Mesendoderm (in vitro differentiated cells): ENCODE measurements at regions not wholly inside any gene's neighbourhood (a gene's known extent, or its start where the extent isn't known, plus 50 kb on each side); places are given as distances from the start of the nearest gene placed in this dataset.

Source experiments
- DNase-seq: peaks from one replicate; pipeline ENCODE4 v3.0.0; 2013
- H2AK5ac ChIP-seq: 2 replicates; pipeline ENCODE4 v1.6.1; 2013; ENCODE audit warnings: low read length, inconsistent platforms
- H2BK120ac ChIP-seq: 2 replicates; pipeline ENCODE4 v1.6.1; 2013; ENCODE audit warnings: low read depth, mild to moderate bottlenecking, low read length, moderate library complexity, mixed read lengths
- H2BK15ac ChIP-seq: replicated peaks from 2 replicates; pipeline ENCODE4 v1.6.1; 2013; ENCODE audit warnings: low read depth, mild to moderate bottlenecking, moderate library complexity
- H2BK5ac ChIP-seq: 2 replicates; pipeline ENCODE4 v1.6.1; 2013; ENCODE audit warnings: low read length, inconsistent platforms
- H3K18ac ChIP-seq: 2 replicates; pipeline ENCODE4 v1.6.1; 2013; ENCODE audit warnings: mild to moderate bottlenecking, low read length, mixed read lengths
- H3K23ac ChIP-seq: one replicate; pipeline ENCODE4 v1.6.1; 2013; ENCODE audit warnings: low read length
- H3K27ac ChIP-seq: 2 replicates; pipeline ENCODE4 v1.5.1; 2013; ENCODE audit warnings: low read depth, mild to moderate bottlenecking, inconsistent platforms, low read length, moderate library complexity
- H3K27me3 ChIP-seq: 2 replicates; pipeline ENCODE4 v1.6.1; 2013; ENCODE audit warnings: low read length, control low read depth, mild to moderate bottlenecking, inconsistent platforms; ENCODE audit not compliant: insufficient read depth, poor library complexity
- H3K36me3 ChIP-seq: 2 replicates; pipeline ENCODE4 v1.6.1; 2013; ENCODE audit warnings: low read length, inconsistent platforms; ENCODE audit not compliant: control insufficient read depth, insufficient read depth
- H3K4ac ChIP-seq: one replicate; pipeline ENCODE4 v1.6.1; 2013; ENCODE audit warnings: low read depth, mild to moderate bottlenecking, low read length, moderate library complexity
- H3K4me1 ChIP-seq: 2 replicates; pipeline ENCODE4 v1.6.1; 2013; ENCODE audit warnings: low read depth, low read length, inconsistent platforms; ENCODE audit not compliant: control insufficient read depth
- H3K4me2 ChIP-seq: 2 replicates; pipeline ENCODE4 v1.6.1; 2013; ENCODE audit warnings: low read length
- H3K4me3 ChIP-seq: 2 replicates; pipeline ENCODE4 v1.5.1; 2013; ENCODE audit warnings: mild to moderate bottlenecking, low read length
- H3K56ac ChIP-seq: one replicate; pipeline ENCODE4 v1.6.1; 2013; ENCODE audit warnings: low read length
- H3K79me1 ChIP-seq: 2 replicates; pipeline ENCODE4 v1.6.1; 2013; ENCODE audit warnings: low read length, inconsistent platforms
- H3K79me2 ChIP-seq: 2 replicates; pipeline ENCODE4 v1.6.1; 2013; ENCODE audit warnings: mild to moderate bottlenecking, low read length; ENCODE audit not compliant: control insufficient read depth, insufficient read depth
- H3K9ac ChIP-seq: 2 replicates; pipeline ENCODE4 v1.6.1; 2013; ENCODE audit warnings: low read length, inconsistent platforms
- H4K5ac ChIP-seq: one replicate; pipeline ENCODE4 v1.6.1; 2013; ENCODE audit warnings: low read length
- H4K8ac ChIP-seq: one replicate; pipeline ENCODE4 v1.6.1; 2013; ENCODE audit warnings: low read depth, mild to moderate bottlenecking, control low read depth, low read length, moderate library complexity
- WGBS: extraction: QIAGEN DNeasy Blood & Tissue Kit; methylation state at CpG from one replicate; pipeline ENCODE4 v1.1.7; 2013; ENCODE audit warnings: low lambda C conversion rate, missing lambda C conversion rate; ENCODE audit not compliant: insufficient coverage; ENCODE audit errors: extremely low coverage; 5-methylcytosine and 5-hydroxymethylcytosine counted together

DNA sequence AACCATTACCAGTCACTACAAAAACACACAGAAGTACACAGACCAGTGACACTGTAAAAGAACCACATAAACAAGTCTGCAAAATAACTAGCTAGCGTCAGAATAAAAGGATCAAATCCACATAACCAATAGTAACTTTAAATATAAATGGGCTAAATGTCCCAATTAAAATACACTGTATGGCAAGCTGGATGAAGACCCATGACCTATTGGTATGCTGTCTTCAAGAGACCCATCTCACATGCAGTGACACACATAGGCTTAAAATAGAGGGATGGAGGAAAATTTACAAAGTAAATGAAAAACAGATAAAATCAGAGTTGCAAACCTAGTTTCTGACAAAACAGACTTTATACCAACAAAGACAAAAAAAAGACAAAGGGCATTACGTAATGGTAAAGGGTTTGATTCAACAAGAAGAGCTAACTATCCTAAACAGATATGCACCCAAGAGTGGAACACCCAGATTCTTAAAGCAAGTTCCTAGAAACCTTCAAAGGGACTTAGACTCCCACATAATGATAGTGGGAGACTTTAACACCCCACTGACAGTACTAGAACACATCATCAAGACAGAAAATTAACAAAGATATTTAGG is 196.9 kb downstream of the TBX15 start:
- no peaks in the 10 kb centered on the region for H3K79me2 ChIP-seq
- no peak overlapping the region for H2AK5ac ChIP-seq
- WGBS: no CpG with 5 or more reads among the region's 2 CpGs

GRCh38 chr1:118788463-118788862 is 199.7 kb downstream of the TBX15 start:
- no peak overlapping the region for H3K4me2 ChIP-seq
- WGBS: no CpG with 5 or more reads among the region's 1 CpG

More for the DNA sequence above, 196.9 kb downstream of the TBX15 start:
- Histone ChIP-seq H3K9ac (no peak overlapping the region), H3K79me1 (no peaks in the 10 kb centered on the region), H3K56ac (no peak overlapping the region), H3K36me3 (no peaks in the 10 kb centered on the region), H3K4me3 (no peak overlapping the region), H3K4me2 (no peak overlapping the region), H2BK120ac (no peak overlapping the region), H3K27ac (no peak overlapping the region), H3K18ac (no peak overlapping the region), H4K8ac (no peak overlapping the region), H3K4me1 (no peaks in the 10 kb centered on the region), H3K4ac (no peak overlapping the region), H4K5ac (no peak overlapping the region), H2BK5ac (no peak overlapping the region), H3K27me3 (no peaks in the 10 kb centered on the region), H3K23ac (no peak overlapping the region), H2BK15ac (no peak overlapping the region)
- no peak for DNase-seq

GRCh38 chr1:118786454-118787155 is 201.5 kb downstream of the TBX15 start:
- no peak overlapping the region for H2AK5ac ChIP-seq
- no CpG with 5 or more reads among the region's 4 CpGs for WGBS
- no peaks in the 10 kb centered on the region for H3K36me3 ChIP-seq
- H3K9ac ChIP-seq: no peak overlapping the region
- H3K27ac ChIP-seq: no peak overlapping the region
- no peaks in the 10 kb centered on the region for H3K4me1 ChIP-seq
- no peaks in the 10 kb centered on the region for H3K79me1 ChIP-seq
- H3K23ac ChIP-seq: no peak overlapping the region
- no peak overlapping the region for H3K4ac ChIP-seq
- DNase-seq: peak; percentile 6
- no peak overlapping the region for H2BK5ac ChIP-seq
- no peaks in the 10 kb centered on the region for H3K27me3 ChIP-seq
- no peak overlapping the region for H3K18ac ChIP-seq
- no peak overlapping the region for H3K56ac ChIP-seq
- H4K8ac ChIP-seq: no peak overlapping the region
- H3K4me2 ChIP-seq: no peak overlapping the region
- no peak overlapping the region for H2BK120ac ChIP-seq
- H2BK15ac ChIP-seq: no peak overlapping the region
- H3K4me3 ChIP-seq: no peak overlapping the region
- H3K79me2 ChIP-seq: no peaks in the 10 kb centered on the region
- H4K5ac ChIP-seq: no peak overlapping the region

More at GRCh38 chr1:118788463-118788862, 199.7 kb downstream of the TBX15 start:
- no peak for DNase-seq
- H3K23ac ChIP-seq: no peak overlapping the region
- no peaks in the 10 kb centered on the region for H3K79me1 ChIP-seq
- H3K4me1 ChIP-seq: no peaks in the 10 kb centered on the region
- no peak overlapping the region for H3K18ac ChIP-seq
- H3K27ac ChIP-seq: no peak overlapping the region
- no peak overlapping the region for H3K9ac ChIP-seq
- H4K8ac ChIP-seq: no peak overlapping the region
- no peaks in the 10 kb centered on the region for H3K36me3 ChIP-seq
- H2BK120ac ChIP-seq: no peak overlapping the region
- H3K56ac ChIP-seq: no peak overlapping the region
- no peak overlapping the region for H2BK15ac ChIP-seq
- H2AK5ac ChIP-seq: no peak overlapping the region
- H2BK5ac ChIP-seq: no peak overlapping the region
- no peaks in the 10 kb centered on the region for H3K79me2 ChIP-seq
- no peak overlapping the region for H3K4me3 ChIP-seq
- H4K5ac ChIP-seq: no peak overlapping the region
- H3K4ac ChIP-seq: no peak overlapping the region
- H3K27me3 ChIP-seq: no peaks in the 10 kb centered on the region

DNA sequence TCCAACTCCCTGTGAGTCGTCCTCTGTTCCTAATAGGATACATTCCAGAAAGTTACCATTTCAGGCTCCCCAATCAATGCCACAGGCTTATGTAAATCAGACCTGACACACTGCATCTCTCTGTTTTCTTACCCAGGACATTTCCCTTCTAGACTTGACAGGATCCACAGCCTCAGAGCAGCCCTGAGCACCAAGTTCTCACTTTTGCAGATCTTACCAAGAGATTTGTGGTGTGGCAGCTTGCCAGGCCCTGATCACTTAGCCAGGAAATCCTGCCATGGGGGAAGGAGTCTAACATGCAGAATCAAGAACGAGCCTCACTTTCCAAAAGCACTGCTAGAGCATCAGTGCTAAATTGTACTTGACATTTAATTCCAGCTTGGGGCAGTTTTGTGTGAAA is 202.9 kb downstream of the TBX15 start:
- Histone ChIP-seq H3K36me3 (no peaks in the 10 kb centered on the region), H3K79me1 (no peaks in the 10 kb centered on the region), H3K79me2 (no peaks in the 10 kb centered on the region), H2BK5ac (no peak overlapping the region), H2BK15ac (no peak overlapping the region), H3K9ac (no peak overlapping the region), H4K5ac (no peak overlapping the region), H3K23ac (no peak overlapping the region), H3K18ac (no peak overlapping the region), H3K4ac (no peak overlapping the region), H2AK5ac (no peak overlapping the region), H3K56ac (no peak overlapping the region), H2BK120ac (no peak overlapping the region), H3K4me3 (no peak overlapping the region), H3K4me1 (no peaks in the 10 kb centered on the region), H4K8ac (no peak overlapping the region), H3K27me3 (no peaks in the 10 kb centered on the region), H3K27ac (no peak overlapping the region), H3K4me2 (no peak overlapping the region)
- DNase-seq: no peak
- WGBS: no CpG with 5 or more reads among the region's 2 CpGs

DNA sequence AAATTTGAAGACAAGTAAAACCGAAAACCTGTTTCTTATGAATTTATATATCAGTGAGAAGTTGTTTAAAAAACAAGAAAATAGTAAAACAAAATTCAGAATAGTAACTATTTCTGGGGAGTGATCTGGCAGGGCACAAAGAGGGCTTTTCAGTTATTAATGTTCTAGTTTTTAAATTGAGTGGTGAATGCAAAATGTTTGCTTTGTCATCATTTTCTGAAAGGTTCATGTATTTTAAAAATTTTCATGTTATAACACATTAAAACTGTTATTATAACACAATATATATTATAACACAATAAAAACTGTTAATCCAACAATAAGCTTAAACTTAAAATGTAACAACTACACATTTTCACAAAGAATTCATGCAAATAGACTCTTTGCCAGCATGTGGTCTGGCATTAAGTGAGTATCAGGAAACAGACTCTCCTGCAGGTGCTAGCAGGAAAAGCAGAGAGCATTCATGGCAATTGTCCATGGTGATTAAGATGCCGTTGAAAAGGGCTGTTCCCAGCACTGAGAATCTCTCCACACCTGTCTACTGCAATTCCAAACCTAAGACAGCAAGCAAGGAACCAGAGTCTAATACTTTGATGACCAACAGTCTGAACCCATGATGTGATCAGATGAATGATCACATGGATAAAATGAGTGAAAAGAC is 204.9 kb downstream of the TBX15 start:
- Histone ChIP-seq H3K9ac (no peak overlapping the region), H3K27me3 (no peaks in the 10 kb centered on the region), H2BK5ac (no peak overlapping the region), H3K56ac (no peak overlapping the region), H3K4me3 (no peak overlapping the region), H3K4me2 (no peak overlapping the region), H3K27ac (no peak overlapping the region), H2BK120ac (no peak overlapping the region), H4K8ac (no peak overlapping the region), H2BK15ac (no peak overlapping the region), H4K5ac (no peak overlapping the region), H3K79me2 (no peaks in the 10 kb centered on the region), H3K23ac (no peak overlapping the region), H3K18ac (no peak overlapping the region), H3K36me3 (no peaks in the 10 kb centered on the region), H3K79me1 (no peaks in the 10 kb centered on the region), H3K4me1 (no peaks in the 10 kb centered on the region), H2AK5ac (no peak overlapping the region), H3K4ac (no peak overlapping the region)
- DNase-seq: peak; percentile 3
- no CpG with 5 or more reads among the region's 2 CpGs for WGBS
